ENCODE measurements at regions not wholly inside any gene's neighbourhood (a gene's known extent, or its start where the extent isn't known, plus 50 kb on each side); places are given as distances from the start of the nearest gene placed in this dataset.

DNA sequence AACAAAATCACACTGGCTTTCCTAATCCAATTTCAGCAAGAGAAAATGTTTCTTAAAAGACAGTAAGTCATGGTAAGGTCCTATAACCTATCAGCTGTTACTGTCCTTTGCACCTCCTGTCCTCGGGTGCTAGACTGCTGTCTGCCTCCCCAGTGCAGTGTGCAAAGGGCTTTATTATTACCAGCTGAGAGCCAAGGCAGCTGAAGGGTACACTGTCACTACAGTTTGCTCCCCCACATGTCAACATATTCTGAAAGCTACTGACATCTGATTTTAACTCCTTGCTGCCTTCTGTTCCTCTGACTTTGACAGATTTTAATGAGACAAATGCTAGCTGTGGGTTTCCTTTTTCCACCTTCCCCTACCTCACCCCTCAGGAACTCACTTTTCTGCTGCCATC, 389.4 kb upstream of the SLC24A2 start:
- Histone ChIP-seq H3K4me3 (ENCODE audit: low read depth, low read length) (no peak overlapping the region), H3K9me3 (ENCODE audit: control insufficient read depth, insufficient read depth, low read length) (no peaks in the 10 kb centered on the region), H3K27ac (ENCODE audit: low read depth, low read length) (no peak overlapping the region), H3K9ac (ENCODE audit: low read depth, low read length) (no peak overlapping the region), H3K27me3 (ENCODE audit: control insufficient read depth, insufficient read depth, low read length) (no peaks in the 10 kb centered on the region), H3K4me1 (ENCODE audit: control insufficient read depth, insufficient read depth, low read length) (no peaks in the 10 kb centered on the region), H3K36me3 (ENCODE audit: control insufficient read depth, insufficient read depth, low read length) (no peaks in the 10 kb centered on the region)

- Histone ChIP-seq H3K9me3 (ENCODE audit: control insufficient read depth, insufficient read depth, low read length) (peaks cover 32% of the 10 kb centered on the region), H3K27ac (ENCODE audit: low read depth, low read length) (no peak overlapping the region), H3K4me1 (ENCODE audit: control insufficient read depth, insufficient read depth, low read length) (no peaks in the 10 kb centered on the region), H3K27me3 (ENCODE audit: control insufficient read depth, insufficient read depth, low read length) (no peaks in the 10 kb centered on the region), H3K36me3 (ENCODE audit: control insufficient read depth, insufficient read depth, low read length) (no peaks in the 10 kb centered on the region), H3K9ac (ENCODE audit: low read depth, low read length) (no peak overlapping the region), H3K4me3 (ENCODE audit: low read depth, low read length) (no peak overlapping the region)
Observed at GRCh38 chr9:20170122-20170521, 381.3 kb upstream of the SLC24A2 start.

DNA sequence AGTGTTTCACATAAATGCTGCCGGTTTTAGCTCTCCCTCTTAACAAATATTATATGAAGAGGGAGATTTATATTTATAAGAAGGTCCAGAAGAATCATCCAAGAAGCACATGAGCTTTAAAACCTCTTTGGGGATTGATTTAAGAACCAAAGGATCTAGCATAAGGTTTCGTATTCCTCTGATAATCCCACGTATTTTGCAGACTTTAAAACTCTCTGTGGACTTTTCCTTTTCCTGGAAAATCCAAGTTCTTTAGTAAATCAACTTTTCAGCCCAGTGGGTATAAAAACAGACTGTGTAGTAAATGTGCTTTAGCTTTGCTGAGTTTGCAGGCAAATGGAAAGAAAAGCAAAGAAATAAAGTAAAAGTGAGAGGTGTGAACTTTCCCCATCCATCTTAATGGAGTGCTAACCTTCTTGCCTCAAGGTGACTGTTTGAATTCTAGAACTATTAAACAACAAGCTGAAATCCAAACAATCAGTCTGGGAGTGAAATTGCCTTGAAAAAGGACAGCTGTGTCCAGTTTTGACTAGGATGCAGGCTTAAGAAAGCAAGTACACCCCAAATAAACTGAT, 363.4 kb upstream of the SLC24A2 start:
- no peaks in the 10 kb centered on the region for H3K27me3 ChIP-seq (ENCODE audit: control insufficient read depth, insufficient read depth, low read length)
- H3K4me1 ChIP-seq (ENCODE audit: control insufficient read depth, insufficient read depth, low read length): no peaks in the 10 kb centered on the region
- H3K36me3 ChIP-seq (ENCODE audit: control insufficient read depth, insufficient read depth, low read length): no peaks in the 10 kb centered on the region
- H3K9me3 ChIP-seq (ENCODE audit: control insufficient read depth, insufficient read depth, low read length): no peaks in the 10 kb centered on the region
- no peak overlapping the region for H3K27ac ChIP-seq (ENCODE audit: low read depth, low read length)
- H3K4me3 ChIP-seq (ENCODE audit: low read depth, low read length): no peak overlapping the region
- H3K9ac ChIP-seq (ENCODE audit: low read depth, low read length): no peak overlapping the region

DNA sequence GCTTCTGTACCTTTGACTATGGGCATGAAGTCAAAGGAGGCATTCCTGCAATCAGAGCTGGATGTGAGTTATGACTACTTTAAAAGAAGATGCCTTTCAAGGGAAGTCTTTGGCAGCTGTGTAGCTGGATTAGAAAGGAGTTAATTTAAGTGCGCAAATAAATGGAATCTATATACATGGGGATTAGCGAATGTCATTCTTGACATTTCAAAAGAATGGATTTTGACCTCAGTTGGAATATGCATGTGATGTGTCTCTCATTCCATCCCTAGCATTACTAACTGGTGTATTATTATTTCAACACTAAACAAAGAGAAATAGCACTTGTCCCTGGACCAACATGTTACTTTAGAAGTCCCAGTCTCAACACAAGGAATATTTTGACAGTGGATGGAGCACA, 359.6 kb upstream of the SLC24A2 start:
- no peak overlapping the region for H3K27ac ChIP-seq (ENCODE audit: low read depth, low read length)
- H3K27me3 ChIP-seq (ENCODE audit: control insufficient read depth, insufficient read depth, low read length): no peaks in the 10 kb centered on the region
- H3K9ac ChIP-seq (ENCODE audit: low read depth, low read length): no peak overlapping the region
- no peaks in the 10 kb centered on the region for H3K36me3 ChIP-seq (ENCODE audit: control insufficient read depth, insufficient read depth, low read length)
- no peaks in the 10 kb centered on the region for H3K9me3 ChIP-seq (ENCODE audit: control insufficient read depth, insufficient read depth, low read length)
- no peak overlapping the region for H3K4me3 ChIP-seq (ENCODE audit: low read depth, low read length)
- no peaks in the 10 kb centered on the region for H3K4me1 ChIP-seq (ENCODE audit: control insufficient read depth, insufficient read depth, low read length)

DNA sequence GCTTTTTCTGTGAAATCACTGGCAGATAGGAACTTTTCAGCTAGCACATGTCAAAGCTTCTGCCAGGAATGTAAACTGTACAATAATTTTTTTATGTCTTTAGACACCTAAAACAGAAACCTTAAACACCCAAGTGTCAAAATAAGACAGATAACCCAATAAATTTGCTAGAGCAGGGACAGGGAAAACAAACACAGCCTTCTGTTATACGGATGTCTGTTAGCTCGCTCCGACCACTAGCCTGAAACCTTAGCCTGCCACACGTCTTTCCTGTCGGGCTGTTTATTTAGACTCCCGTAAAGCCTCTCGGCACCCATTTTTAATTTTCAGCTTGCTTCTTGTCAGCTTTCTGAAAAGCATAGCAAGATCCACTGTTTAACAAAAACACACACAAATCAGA, 355.4 kb upstream of the SLC24A2 start:
- Histone ChIP-seq H3K4me3 (ENCODE audit: low read depth, low read length) (no peak overlapping the region), H3K9me3 (ENCODE audit: control insufficient read depth, insufficient read depth, low read length) (no peaks in the 10 kb centered on the region), H3K27ac (ENCODE audit: low read depth, low read length) (no peak overlapping the region), H3K4me1 (ENCODE audit: control insufficient read depth, insufficient read depth, low read length) (no peaks in the 10 kb centered on the region), H3K9ac (ENCODE audit: low read depth, low read length) (no peak overlapping the region), H3K27me3 (ENCODE audit: control insufficient read depth, insufficient read depth, low read length) (no peaks in the 10 kb centered on the region), H3K36me3 (ENCODE audit: control insufficient read depth, insufficient read depth, low read length) (no peaks in the 10 kb centered on the region)

GRCh38 chr9:20139763-20140290, 351.0 kb upstream of the SLC24A2 start:
- Histone ChIP-seq H3K27me3 (ENCODE audit: control insufficient read depth, insufficient read depth, low read length) (no peaks in the 10 kb centered on the region), H3K9me3 (ENCODE audit: control insufficient read depth, insufficient read depth, low read length) (no peaks in the 10 kb centered on the region), H3K27ac (ENCODE audit: low read depth, low read length) (no peak overlapping the region), H3K9ac (ENCODE audit: low read depth, low read length) (no peak overlapping the region), H3K4me3 (ENCODE audit: low read depth, low read length) (no peak overlapping the region), H3K36me3 (ENCODE audit: control insufficient read depth, insufficient read depth, low read length) (no peaks in the 10 kb centered on the region), H3K4me1 (ENCODE audit: control insufficient read depth, insufficient read depth, low read length) (no peaks in the 10 kb centered on the region)

DNA sequence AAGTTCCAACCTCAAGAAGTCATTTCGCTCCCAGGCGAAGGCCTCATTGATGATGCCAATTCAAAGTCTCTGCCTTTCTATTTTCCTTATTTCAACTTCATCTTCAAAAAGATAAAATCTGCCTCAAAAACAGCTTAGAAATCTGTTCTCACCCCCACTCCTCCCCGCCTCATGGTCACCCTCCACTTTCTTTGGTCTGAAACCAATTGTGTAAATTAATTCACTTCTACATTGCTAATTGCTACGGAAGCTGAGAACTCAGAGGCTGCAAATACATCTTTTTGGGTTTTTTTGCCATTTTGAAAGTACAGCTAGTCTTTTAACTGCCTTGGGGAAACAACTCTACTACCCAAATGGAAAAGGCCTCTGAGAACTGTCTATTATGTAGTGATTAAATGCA, 350.0 kb upstream of the SLC24A2 start:
- H3K9ac ChIP-seq (ENCODE audit: low read depth, low read length): no peak overlapping the region
- H3K27ac ChIP-seq (ENCODE audit: low read depth, low read length): no peak overlapping the region
- no peaks in the 10 kb centered on the region for H3K36me3 ChIP-seq (ENCODE audit: control insufficient read depth, insufficient read depth, low read length)
- H3K27me3 ChIP-seq (ENCODE audit: control insufficient read depth, insufficient read depth, low read length): no peaks in the 10 kb centered on the region
- no peaks in the 10 kb centered on the region for H3K4me1 ChIP-seq (ENCODE audit: control insufficient read depth, insufficient read depth, low read length)
- H3K9me3 ChIP-seq (ENCODE audit: control insufficient read depth, insufficient read depth, low read length): no peaks in the 10 kb centered on the region
- H3K4me3 ChIP-seq (ENCODE audit: low read depth, low read length): no peak overlapping the region

DNA sequence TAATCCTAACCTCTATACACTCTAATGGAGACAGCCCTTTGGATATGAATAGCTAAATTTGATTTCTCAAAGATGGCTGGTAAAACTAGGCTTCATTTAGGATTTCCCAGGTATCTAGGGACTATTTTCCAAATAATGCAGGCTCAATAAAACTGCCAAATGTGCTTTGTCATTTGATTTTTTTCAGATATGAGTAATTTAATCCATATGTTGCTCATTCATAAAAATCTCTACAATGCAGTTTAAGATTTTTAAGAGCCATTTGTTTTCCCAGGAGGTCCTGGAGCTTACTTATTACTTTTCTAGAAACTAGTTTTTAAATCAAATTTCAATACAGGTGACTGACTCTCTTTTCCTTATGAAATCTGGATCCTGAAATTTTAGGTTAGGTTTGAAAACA, 349.3 kb upstream of the SLC24A2 start:
- Histone ChIP-seq H3K27me3 (ENCODE audit: control insufficient read depth, insufficient read depth, low read length) (no peaks in the 10 kb centered on the region), H3K9me3 (ENCODE audit: control insufficient read depth, insufficient read depth, low read length) (no peaks in the 10 kb centered on the region), H3K9ac (ENCODE audit: low read depth, low read length) (no peak overlapping the region), H3K4me1 (ENCODE audit: control insufficient read depth, insufficient read depth, low read length) (no peaks in the 10 kb centered on the region), H3K27ac (ENCODE audit: low read depth, low read length) (no peak overlapping the region), H3K36me3 (ENCODE audit: control insufficient read depth, insufficient read depth, low read length) (no peaks in the 10 kb centered on the region), H3K4me3 (ENCODE audit: low read depth, low read length) (no peak overlapping the region)

DNA sequence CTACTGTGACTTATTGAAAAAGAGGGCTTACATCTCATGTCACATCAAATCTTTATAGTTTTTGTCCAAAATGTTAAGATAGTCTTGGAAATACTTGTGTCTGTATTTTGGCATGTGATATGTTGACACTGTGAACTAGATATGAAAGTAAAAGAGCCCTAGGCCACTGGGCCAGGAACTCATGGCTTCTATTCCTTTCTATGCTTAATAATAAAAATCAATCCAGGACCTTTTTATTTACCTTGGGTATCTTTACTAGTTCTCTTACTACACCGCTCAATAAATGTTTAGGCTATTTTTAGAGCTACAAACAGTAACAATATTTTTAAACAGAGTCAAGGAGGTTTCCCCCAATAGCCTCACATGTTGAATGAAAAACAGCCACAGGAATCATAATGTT, 348.6 kb upstream of the SLC24A2 start:
- Histone ChIP-seq H3K9me3 (ENCODE audit: control insufficient read depth, insufficient read depth, low read length) (no peaks in the 10 kb centered on the region), H3K36me3 (ENCODE audit: control insufficient read depth, insufficient read depth, low read length) (no peaks in the 10 kb centered on the region), H3K27me3 (ENCODE audit: control insufficient read depth, insufficient read depth, low read length) (no peaks in the 10 kb centered on the region), H3K4me1 (ENCODE audit: control insufficient read depth, insufficient read depth, low read length) (no peaks in the 10 kb centered on the region), H3K9ac (ENCODE audit: low read depth, low read length) (no peak overlapping the region), H3K4me3 (ENCODE audit: low read depth, low read length) (no peak overlapping the region), H3K27ac (ENCODE audit: low read depth, low read length) (no peak overlapping the region)

DNA sequence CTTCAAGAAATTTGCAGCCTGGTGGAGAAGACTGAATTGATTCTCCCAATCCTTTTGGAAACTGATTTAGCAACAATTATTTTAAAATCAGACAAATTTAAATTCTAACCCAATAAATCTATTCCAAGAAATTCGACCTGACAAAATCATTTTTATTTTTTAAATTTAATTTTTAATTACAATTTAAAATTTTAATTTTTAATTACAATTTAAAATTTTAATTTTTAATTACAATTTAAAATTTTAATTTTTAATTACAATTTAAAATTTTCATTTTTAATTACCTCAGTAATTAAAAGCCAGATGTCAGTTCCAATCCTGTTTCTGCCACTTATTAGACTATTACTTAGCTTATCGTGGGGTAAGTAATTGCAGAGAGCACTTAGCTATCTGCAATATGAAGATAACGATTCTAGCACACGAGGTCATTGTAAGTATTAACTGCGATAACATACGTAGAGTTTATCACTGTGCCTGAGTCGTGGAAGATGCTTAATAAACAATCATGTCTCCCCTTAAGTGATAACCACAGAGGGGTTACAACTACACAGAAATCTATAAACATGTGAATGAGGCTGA, 346.4 kb upstream of the SLC24A2 start:
- H3K4me1 ChIP-seq (ENCODE audit: control insufficient read depth, insufficient read depth, low read length): no peaks in the 10 kb centered on the region
- H3K9ac ChIP-seq (ENCODE audit: low read depth, low read length): no peak overlapping the region
- H3K36me3 ChIP-seq (ENCODE audit: control insufficient read depth, insufficient read depth, low read length): no peaks in the 10 kb centered on the region
- no peak overlapping the region for H3K4me3 ChIP-seq (ENCODE audit: low read depth, low read length)
- H3K27ac ChIP-seq (ENCODE audit: low read depth, low read length): no peak overlapping the region
- H3K27me3 ChIP-seq (ENCODE audit: control insufficient read depth, insufficient read depth, low read length): no peaks in the 10 kb centered on the region
- no peaks in the 10 kb centered on the region for H3K9me3 ChIP-seq (ENCODE audit: control insufficient read depth, insufficient read depth, low read length)

DNA sequence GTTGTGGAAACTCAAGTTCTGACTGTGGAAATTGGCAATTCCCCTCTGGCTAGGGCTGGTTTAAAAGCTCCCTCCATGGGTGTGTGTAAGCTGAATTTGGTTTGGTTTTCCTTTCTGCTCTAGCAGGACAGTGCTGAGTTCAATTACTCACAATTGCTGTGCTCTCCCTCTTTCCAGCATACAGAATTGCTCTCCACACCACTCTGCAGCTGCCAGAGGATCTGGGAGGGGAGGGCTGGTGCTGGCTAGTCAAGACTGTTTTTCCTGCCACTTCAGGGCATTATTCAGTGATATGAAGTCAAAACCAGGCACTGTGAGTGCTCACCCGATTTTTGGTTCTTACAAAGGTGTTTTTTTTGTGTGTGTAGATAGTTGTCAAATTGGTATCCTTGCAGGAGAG, 336.9 kb upstream of the SLC24A2 start:
- Histone ChIP-seq H3K36me3 (ENCODE audit: control insufficient read depth, insufficient read depth, low read length) (no peaks in the 10 kb centered on the region), H3K9ac (ENCODE audit: low read depth, low read length) (no peak overlapping the region), H3K4me1 (ENCODE audit: control insufficient read depth, insufficient read depth, low read length) (no peaks in the 10 kb centered on the region), H3K27ac (ENCODE audit: low read depth, low read length) (no peak overlapping the region), H3K4me3 (ENCODE audit: low read depth, low read length) (no peak overlapping the region), H3K9me3 (ENCODE audit: control insufficient read depth, insufficient read depth, low read length) (no peaks in the 10 kb centered on the region), H3K27me3 (ENCODE audit: control insufficient read depth, insufficient read depth, low read length) (no peaks in the 10 kb centered on the region)
